ENCODE measurements at regions not wholly inside any gene's neighbourhood (a gene's known extent, or its start where the extent isn't known, plus 50 kb on each side); places are given as distances from the start of the nearest gene placed in this dataset.

DNA sequence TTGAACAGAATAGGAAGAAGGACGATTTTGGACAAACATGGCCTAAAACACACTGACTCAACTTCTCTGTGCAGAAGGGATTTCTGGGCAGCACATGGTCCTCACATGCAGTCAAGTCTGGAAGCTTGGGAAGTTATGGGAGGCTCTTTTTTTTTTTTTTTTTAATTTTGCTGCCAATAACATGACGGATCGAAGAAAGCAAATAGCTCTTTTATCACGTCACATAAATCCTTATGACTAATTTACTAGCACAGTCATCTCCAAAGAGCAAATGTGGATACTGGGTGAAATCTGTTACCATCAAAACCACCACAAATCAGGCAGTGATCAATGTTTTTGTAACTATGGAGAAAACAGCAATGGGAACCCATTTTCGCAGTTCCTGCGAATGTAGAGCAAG, 193.3 kb upstream of the FAM9B start:
- Histone ChIP-seq H3K9ac (ENCODE audit: low read length) (no peak overlapping the region), H3K27me3 (ENCODE audit: insufficient read depth, low read length) (no peaks in the 10 kb centered on the region), H3K27ac (ENCODE audit: low read depth, low read length, poor library complexity, severe bottlenecking) (no peak overlapping the region), H3K9me3 (ENCODE audit: low read length) (no peaks in the 10 kb centered on the region), H4K20me1 (ENCODE audit: insufficient read depth, low read length) (no peaks in the 10 kb centered on the region), H3F3A (ENCODE audit: insufficient read depth, low read length) (no peaks in the 10 kb centered on the region), H2AFZ (ENCODE audit: low read length) (no peak overlapping the region), H3K4me2 (ENCODE audit: low read length) (no peak overlapping the region), H3K9me2 (ENCODE audit: low read depth, low read length) (no peaks in the 10 kb centered on the region), H3K79me2 (ENCODE audit: insufficient read depth, low read length) (no peaks in the 10 kb centered on the region), H3K4me1 (ENCODE audit: insufficient read depth, low read length, severe bottlenecking) (no peaks in the 10 kb centered on the region), H3K4me3 (ENCODE audit: low read depth, low read length, poor library complexity, severe bottlenecking) (no peak overlapping the region), H3K36me3 (ENCODE audit: insufficient read depth, low read length) (no peaks in the 10 kb centered on the region; the same call in 1 of the 2 replicates)
- TF ChIP-seq, protein P1, sequence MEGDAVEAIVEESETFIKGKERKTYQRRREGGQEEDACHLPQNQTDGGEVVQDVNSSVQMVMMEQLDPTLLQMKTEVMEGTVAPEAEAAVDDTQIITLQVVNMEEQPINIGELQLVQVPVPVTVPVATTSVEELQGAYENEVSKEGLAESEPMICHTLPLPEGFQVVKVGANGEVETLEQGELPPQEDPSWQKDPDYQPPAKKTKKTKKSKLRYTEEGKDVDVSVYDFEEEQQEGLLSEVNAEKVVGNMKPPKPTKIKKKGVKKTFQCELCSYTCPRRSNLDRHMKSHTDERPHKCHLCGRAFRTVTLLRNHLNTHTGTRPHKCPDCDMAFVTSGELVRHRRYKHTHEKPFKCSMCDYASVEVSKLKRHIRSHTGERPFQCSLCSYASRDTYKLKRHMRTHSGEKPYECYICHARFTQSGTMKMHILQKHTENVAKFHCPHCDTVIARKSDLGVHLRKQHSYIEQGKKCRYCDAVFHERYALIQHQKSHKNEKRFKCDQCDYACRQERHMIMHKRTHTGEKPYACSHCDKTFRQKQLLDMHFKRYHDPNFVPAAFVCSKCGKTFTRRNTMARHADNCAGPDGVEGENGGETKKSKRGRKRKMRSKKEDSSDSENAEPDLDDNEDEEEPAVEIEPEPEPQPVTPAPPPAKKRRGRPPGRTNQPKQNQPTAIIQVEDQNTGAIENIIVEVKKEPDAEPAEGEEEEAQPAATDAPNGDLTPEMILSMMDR (IDR thresholded peaks at IDR 0.05; ENCODE audit: low read length): no peak
- no peak for TF ChIP-seq EZH2 (IDR thresholded peaks at IDR 0.05; ENCODE audit: borderline replicate concordance, low read length)

DNA sequence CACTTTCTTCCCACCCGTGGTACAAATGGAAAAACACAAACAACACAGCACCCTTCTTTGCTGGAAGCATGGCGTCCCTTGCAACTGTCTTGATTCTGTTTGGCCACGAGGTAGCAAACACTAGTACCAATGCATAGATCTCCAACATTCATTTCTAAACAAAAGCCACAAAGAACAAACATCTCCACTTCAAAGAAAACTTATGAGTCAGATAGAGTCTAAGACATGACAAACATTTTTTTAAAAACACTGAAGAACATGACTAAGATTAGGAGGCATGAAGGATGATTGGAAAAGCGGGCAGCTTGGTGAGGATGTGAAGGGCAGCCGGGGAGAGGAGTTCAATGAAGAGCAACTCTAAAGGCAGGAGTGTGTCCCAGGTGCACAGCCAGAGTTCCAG, 197.6 kb upstream of the FAM9B start:
- Histone ChIP-seq H3K79me2 (ENCODE audit: insufficient read depth, low read length) (no peaks in the 10 kb centered on the region), H3K27ac (ENCODE audit: low read depth, low read length, poor library complexity, severe bottlenecking) (no peak overlapping the region), H2AFZ (ENCODE audit: low read length) (no peak overlapping the region), H3K4me2 (ENCODE audit: low read length) (no peak overlapping the region), H3K4me1 (ENCODE audit: insufficient read depth, low read length, severe bottlenecking) (no peaks in the 10 kb centered on the region), H3K27me3 (ENCODE audit: insufficient read depth, low read length) (no peaks in the 10 kb centered on the region), H3K9me2 (ENCODE audit: low read depth, low read length) (no peaks in the 10 kb centered on the region), H4K20me1 (ENCODE audit: insufficient read depth, low read length) (no peaks in the 10 kb centered on the region), H3K9me3 (ENCODE audit: low read length) (no peaks in the 10 kb centered on the region), H3F3A (ENCODE audit: insufficient read depth, low read length) (no peaks in the 10 kb centered on the region), H3K36me3 (ENCODE audit: insufficient read depth, low read length) (no peaks in the 10 kb centered on the region), H3K9ac (ENCODE audit: low read length) (no peak overlapping the region), H3K4me3 (ENCODE audit: low read depth, low read length, poor library complexity, severe bottlenecking) (no peak overlapping the region)
- TF ChIP-seq, protein P1 (IDR thresholded peaks at IDR 0.05; ENCODE audit: low read length): no peak
- no peak for TF ChIP-seq EZH2 (IDR thresholded peaks at IDR 0.05; ENCODE audit: borderline replicate concordance, low read length)

DNA sequence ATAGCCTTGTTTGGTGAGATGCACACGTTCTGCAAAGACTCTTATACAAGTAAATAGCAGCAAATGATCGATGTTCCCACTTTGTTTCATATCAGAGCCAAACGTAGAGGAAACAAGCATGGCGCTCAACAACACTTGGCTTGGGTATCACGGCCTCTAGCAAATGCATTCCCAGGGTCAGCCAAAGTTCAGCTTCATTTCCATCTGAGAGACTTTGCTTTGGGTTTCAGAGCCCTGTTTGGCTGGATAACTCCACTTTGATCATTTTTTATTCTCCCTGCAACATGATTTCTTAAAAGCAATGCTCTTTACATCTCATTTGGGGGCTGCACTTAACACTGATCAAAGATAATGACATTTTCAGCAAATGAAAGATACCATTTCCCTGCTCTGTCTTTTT, 199.2 kb upstream of the FAM9B start:
- Histone ChIP-seq H3K4me2 (ENCODE audit: low read length) (no peak overlapping the region), H3K4me3 (ENCODE audit: low read depth, low read length, poor library complexity, severe bottlenecking) (no peak overlapping the region), H2AFZ (ENCODE audit: low read length) (no peak overlapping the region), H3K36me3 (ENCODE audit: insufficient read depth, low read length) (no peaks in the 10 kb centered on the region), H3K4me1 (ENCODE audit: insufficient read depth, low read length, severe bottlenecking) (no peaks in the 10 kb centered on the region), H3K9me2 (ENCODE audit: low read depth, low read length) (no peaks in the 10 kb centered on the region), H3K9ac (ENCODE audit: low read length) (no peak overlapping the region), H3K9me3 (ENCODE audit: low read length) (no peaks in the 10 kb centered on the region), H3K79me2 (ENCODE audit: insufficient read depth, low read length) (no peaks in the 10 kb centered on the region), H3F3A (ENCODE audit: insufficient read depth, low read length) (no peaks in the 10 kb centered on the region), H3K27ac (ENCODE audit: low read depth, low read length, poor library complexity, severe bottlenecking) (no peak overlapping the region), H4K20me1 (ENCODE audit: insufficient read depth, low read length) (no peaks in the 10 kb centered on the region), H3K27me3 (ENCODE audit: insufficient read depth, low read length) (no peaks in the 10 kb centered on the region)
- TF ChIP-seq, protein P1 (IDR thresholded peaks at IDR 0.05; ENCODE audit: low read length): no peak
- TF ChIP-seq EZH2 (IDR thresholded peaks at IDR 0.05; ENCODE audit: borderline replicate concordance, low read length): no peak

All from OCI-LY1 (cell line).